GM19467 (cell line): ENCODE measurements at regions not wholly inside any gene's neighbourhood (a gene's known extent, or its start where the extent isn't known, plus 50 kb on each side); places are given as distances from the start of the nearest gene placed in this dataset.
"Not testable (repeated sequence)": the region's sequence is repeated elsewhere in the genome, so short reads cannot be mapped to it uniquely, and the experiment has no call there.

Experiments
- ATAC-seq: cut with Tn5 transposase; IDR thresholded peaks from one replicate; pipeline ENCODE4 v1.9.1; 2021; ENCODE audit warnings: mild to moderate bottlenecking, moderate library complexity; ENCODE audit not compliant: unreplicated experiment

DNA sequence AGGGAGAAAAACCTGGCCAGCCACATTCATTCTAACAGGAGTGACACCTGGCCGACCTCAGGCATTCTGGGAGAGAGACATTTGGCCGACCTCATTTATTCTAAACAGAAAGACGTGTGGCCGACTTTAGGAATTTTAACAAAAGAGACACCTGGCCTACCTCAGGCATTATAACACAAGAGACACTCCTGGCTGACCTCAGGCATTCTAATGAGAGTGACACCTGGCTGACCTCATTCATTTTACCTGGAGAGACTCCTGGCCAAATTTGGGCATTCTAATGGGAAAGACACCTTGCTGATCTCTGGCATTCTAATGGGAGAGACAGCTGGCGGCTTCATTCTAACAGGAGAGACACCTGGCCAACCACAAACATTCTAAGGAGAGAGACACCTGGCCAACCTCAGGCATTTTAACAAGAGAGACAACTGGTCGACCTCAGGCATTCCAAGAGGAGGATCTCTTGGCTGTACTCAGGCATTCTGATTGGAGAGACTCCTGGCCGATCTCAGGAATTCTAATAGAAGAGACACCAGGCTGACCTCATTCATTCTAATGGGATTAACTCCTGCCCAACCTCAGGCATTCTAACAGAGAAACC, 1353.9 kb downstream of the UQCRFS1 start:
- ATAC-seq = no peak

DNA sequence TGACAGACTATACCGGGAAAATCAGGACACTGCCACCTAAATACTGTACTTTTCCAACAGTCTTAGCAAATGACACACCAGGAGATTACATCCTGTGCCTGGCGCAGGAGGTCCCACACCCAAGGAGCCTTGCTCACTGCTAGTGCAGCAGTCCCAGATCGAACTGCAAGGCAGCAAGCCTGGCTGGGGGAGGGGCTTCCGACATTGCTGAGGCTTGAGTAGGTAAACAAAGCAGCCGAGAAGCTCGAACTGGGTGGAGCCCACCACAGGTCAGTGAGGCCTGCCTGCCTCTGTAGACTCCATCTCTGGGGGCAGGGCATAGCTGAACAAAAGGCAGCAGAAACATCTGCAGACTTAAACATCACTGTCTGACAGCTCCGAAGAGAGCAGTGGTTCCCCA, 1360.0 kb downstream of the UQCRFS1 start:
- ATAC-seq = not testable (repeated sequence)

DNA sequence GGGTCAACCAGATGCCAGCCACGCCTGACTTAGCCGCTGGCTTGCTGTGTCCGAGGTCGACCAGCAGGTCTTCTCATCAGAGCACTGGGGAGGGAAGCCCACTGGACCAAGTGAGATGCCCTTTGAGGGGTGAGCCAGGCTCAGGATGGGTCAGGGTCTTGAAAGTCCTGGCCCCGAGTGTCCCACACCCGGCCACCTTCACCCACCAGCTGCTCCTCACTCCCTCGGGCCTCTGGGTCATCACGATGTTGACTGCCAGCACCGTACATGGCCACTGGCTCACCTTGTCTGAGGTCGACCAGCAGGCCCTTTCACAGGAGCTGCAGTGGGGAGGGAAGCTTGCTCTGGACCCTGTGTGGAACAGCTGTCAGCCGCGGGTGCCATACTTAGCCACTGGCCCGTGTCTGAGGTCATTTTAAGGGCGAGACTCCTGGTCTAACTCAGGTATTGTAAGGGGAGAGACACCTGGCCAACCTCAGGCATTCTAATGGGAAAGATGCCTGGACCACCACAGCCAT, 1361.3 kb downstream of the UQCRFS1 start:
- no peak for ATAC-seq

DNA sequence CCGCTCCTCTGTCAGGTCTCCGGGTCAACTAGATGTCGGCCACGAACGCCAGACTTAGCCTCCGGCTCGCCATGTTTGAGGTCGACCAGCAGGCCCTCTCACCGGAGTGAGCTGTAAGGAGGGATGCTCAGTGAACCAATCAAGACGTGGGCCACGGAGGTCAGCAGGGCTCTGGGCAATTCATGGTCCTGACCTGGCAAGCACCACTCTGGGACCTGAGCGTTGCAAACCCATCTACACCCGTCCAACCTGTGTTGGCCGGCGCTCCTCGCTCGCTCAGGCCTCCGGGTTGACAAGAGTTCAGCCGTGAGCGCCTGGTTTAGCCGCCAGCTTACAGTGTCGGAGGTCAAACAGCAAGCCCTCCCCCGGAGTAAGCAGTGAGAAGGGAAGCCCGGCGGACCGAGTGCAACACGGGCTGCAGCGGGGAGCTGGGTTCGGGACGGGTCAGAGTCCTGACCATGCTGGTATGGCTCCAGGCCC, 1361.9 kb downstream of the UQCRFS1 start:
- ATAC-seq = no peak

DNA sequence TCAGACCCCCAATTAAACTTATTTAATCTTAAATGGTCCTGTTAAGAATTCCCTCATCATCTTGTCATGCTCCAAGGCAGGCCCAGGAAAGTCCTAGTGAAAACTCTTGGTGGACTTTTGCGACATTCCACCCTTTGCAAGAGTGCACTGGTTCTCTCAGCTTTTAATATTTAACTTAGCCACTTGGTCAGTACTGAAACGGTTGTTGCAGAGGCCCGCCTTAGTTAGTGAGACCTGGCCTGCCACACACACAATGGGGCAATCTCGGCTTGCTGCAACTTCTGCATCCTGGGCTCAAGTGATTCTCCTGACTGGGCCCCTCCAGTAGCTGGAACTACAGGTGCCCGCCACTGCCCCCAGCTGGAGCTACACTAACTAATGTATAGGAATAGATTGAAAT, 1366.0 kb downstream of the UQCRFS1 start:
- ATAC-seq = no peak

DNA sequence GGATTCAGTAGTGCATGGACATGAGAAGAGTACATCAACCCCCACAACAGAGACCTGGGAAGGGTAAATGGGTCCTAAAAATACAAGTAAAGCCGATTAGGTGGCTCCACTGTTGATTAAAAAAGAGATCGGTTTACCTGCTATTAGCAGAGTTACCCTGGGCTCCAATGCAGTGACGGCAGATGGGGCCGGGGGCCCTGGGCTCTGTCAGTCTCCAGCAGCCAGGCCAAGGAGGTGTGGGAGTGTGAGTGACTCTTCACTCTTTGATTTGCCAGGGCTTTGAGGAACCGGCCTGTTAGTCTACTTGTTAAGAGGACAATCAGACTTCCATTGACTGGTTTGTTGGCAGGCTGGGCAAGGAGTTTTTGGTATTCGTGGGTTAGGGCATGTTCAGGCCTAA, 1368.7 kb downstream of the UQCRFS1 start:
- ATAC-seq = no peak

DNA sequence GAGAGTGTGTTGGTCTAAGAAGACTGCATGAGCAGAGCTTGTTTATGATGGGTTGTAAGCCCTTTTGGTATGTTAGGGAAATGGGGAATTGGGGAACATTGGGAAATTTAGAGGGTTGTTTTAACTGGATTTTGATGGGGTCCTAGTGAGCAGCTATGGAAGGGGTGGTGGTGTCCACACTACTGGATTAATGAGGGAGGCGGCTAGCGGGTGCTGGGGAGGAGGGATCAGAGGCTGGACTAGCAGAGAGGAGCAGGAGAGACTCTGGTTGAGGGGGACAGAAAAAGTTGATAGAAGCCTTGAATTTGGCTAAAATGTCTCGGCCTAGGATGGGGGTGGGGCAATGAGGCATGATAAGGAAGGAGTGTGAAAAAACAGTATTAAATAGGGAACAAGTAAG, 1369.1 kb downstream of the UQCRFS1 start:
- no peak for ATAC-seq

DNA sequence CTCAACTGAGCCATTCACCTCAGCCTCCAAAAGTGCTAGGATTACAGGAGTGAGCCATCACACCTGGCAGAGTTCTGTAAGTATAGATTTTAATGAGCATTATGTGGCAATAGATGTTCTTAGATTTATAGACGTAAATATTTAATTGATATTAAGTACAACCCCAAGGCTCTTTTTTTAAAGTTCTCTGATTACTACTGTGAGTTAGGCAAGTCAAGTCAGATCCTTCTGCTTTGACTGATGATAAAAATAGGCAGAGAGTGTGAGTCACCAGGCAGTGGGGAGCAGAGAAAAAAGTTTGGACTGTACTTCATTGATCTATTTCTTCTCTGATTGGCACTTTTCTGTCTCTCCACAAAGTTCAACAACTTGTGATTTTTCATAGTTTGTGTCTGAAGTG, 1379.9 kb downstream of the UQCRFS1 start:
- no peak for ATAC-seq

DNA sequence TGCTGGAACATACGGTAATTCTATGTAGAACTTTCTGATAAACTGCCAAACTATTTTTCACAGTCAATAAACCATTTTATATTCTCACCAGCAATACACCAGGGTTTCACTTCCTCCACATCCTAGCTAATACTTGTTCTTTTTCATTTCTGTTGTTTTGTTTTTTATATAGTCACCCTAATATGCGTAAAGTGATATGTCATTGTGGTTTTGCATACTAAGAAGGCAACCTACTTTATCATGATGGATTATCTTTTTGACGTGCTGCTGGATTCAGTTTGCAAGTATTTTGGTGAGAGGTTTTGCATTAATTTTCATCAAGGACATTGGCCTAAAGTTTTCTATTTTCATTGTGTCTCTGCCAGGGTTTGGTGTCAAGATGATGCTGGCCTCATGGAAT, 1384.1 kb downstream of the UQCRFS1 start:
- no peak for ATAC-seq

DNA sequence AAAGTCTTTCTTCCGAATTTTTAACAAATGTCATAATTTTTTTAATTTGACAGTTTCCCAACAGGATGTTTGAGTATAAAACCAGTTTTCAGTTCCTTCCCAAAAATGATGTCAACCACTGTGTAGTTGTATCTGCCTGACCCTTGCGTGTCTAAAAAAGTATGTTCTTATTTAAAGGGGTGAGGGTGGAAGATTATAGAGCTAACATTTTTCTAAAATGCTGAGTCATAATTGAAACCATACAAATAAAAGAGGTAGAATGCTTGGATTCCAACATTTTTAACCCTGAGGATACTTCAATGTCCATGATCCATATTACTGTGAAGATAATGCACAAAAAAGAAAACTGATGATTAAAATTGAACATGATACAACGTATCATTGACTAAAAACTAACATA, 1388.8 kb downstream of the UQCRFS1 start:
- no peak for ATAC-seq

DNA sequence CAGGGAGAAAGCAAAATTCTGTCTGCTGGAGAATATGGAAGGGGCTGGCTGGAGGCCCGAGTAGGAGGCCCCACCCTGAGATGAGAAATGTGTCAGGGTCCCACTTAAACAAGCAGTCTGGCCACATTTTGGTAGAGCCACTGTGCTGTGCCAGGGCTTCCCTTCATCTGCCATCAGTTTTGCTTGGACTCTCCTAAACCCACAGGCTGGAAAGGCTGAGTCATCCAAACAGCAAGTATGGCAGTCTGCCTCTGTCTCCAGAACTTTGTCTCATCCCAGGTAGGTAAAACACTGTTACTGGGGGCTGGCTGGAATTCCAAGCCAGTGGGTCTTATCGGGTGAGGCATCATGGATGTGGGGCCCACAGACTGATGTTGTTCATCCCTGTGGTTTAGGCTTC, 1390.6 kb downstream of the UQCRFS1 start:
- no peak for ATAC-seq

DNA sequence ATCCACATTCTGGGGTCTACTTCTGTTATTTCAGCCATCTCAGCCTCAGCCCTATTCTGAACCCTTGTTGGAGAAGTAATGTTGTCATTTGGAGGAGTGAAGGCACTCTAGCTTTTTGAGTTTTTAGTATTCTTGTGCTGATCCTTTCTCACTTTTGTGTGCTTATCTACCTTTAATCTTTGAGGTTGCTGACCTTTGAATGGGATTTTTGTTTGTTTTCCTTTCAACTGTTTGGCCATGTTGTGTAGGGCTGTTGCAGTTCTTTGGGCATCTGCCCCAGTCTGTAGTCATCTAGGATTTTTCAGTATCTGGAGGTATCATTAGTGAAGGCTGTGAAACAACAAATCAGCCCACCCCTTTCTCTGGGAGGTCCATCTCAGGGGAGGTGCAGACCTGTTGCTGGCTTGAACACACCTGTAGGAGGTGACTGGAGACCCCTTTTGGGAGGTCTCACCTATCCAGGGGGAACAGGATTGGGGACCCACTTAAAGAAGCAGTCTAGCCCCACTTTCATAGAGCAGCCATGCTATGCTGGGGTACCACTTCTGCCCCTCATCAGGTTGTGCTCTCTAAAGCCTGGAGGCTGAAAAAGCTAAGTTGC, 1391.4 kb downstream of the UQCRFS1 start:
- no peak for ATAC-seq

DNA sequence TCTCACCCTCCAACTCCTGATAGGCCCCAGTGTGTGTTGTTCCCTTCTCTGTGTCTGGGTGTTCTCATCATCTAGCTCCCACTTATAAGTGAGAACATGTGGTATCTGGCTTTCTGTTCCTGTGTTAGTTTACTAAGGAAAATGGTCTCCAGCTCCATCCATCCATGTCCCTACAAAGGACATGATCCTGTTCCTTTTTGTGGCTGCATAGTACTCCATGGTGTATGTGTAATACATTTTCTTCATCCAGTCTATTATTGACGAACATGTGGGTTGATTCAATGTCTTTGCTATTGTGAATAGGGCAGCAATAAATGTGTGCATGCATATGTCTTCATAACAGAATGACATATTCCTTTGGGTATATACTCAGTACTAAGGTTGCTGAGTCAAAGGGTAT, 1397.0 kb downstream of the UQCRFS1 start:
- no peak for ATAC-seq

DNA sequence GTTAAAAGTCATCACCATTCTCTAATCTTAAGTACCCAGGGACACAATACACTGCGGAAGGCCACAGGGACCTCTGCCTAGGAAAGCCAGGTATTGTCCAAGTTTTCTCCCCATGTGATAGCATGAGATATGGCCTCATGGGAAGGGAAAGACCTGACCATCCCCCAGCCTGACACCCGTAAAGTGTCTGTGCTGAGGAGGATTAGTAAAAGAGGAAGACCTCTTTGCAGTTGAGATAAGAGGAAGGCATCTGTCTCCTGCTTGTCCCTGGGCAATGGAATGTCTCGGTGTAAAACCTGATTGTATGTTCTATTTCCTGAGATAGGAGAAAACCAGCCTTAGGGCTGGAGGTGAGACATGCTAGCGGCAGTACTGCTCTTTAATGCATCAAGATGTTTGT, 1398.1 kb downstream of the UQCRFS1 start:
- not testable (repeated sequence) for ATAC-seq

DNA sequence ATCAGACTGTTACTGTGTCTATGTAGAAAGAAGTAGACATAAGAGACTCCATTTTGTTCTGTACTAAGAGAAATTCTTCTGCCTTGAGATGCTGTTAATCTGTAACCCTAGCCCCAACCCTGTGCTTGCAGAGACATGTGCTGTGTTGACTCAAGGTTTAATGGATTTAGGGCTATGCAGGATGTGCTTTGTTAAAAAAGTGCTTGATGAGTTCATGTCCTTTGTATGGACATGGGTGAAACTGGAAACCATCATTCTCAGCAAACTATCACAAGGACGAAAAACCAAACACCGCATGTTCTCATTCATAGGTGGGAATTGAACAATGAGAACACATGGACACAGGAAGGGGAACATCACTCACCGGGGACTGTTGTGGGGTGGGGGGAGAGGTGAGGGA, 1398.7 kb downstream of the UQCRFS1 start:
- not testable (repeated sequence) for ATAC-seq

DNA sequence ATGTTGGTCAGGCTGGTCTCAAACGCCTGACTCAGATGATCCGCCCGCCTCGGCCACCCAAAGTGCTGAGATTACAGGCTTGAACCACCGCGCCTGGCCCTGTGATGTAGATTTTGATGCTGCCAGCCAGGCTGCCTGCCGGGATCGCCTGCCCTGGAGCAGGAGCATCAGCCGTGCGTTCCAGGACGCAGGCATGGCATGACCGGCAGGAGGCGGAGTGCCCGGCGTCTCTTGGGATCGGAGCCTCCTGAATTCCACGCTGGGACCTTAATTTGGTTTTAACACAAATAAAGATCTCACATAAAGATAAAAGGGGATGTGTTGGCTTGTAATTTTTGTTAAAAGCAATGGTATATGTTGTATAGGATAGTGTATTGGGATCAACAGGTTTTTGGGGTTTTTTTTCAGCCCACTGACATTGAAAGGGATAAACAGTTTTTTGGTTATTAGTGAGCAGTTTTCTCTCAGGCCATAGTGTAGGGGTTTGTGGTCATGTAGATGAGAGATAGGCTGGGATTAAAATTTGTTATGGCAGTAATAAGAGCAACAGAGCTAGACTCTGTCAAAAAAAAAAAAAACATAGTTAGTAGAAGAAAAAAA, 1406.4 kb downstream of the UQCRFS1 start:
- ATAC-seq = no peak

DNA sequence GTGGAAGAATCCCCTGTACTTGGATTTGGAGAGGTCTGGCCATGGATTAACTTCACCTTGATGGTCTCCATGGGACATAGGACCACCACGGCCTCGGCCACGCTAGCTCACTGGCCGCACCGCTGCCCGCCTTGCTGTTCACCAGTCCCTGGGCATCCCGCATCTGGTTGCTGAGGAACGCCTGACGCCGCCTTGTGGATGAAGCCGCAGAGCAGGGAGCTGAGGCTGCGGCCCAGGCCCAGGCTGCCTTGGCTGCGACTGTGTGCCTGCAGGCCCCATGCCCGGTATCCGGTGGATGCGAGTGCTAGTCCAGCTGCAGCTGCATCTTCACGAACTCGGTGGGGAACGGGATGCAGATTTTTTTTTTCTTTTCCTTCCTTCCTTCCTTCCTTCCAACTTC, 1407.1 kb downstream of the UQCRFS1 start:
- no peak for ATAC-seq

DNA sequence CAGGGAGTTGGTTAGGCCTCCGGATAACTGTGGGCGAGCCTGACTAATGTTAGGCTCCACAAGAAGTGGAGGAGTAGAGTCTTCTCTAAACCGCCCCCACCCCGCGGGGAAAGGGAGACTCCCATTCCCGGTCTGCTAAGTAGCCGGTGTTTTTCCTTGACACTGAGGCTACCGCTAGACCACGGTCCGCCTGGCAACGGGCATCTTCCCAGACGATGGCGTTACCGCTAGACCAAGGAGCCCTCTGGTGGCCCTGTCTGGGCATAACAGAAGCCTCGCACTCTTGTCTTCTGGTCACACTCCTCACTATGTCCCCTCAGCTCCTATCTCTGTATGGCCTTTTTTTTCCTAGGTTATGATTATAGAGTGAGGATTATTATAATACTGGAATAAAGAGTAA, 1410.7 kb downstream of the UQCRFS1 start:
- not testable (repeated sequence) for ATAC-seq

DNA sequence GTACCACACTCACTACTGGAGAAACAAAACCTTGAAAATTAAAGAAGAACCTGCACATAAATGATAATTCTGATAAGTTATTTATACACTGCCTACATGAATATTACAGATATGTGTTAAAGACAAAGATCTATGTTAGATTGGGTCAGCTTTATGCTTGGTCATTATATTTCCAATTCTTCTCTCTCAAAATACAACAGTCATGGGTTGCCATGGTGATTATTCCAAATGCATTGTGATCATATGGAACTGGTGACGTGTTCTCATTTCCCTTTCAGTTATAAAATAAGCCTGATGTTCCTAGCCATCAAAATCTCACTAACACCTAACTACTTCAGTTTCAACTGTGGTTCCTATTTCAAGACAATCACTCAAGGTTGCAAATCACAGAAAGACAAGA, 1416.4 kb downstream of the UQCRFS1 start:
- no peak for ATAC-seq

DNA sequence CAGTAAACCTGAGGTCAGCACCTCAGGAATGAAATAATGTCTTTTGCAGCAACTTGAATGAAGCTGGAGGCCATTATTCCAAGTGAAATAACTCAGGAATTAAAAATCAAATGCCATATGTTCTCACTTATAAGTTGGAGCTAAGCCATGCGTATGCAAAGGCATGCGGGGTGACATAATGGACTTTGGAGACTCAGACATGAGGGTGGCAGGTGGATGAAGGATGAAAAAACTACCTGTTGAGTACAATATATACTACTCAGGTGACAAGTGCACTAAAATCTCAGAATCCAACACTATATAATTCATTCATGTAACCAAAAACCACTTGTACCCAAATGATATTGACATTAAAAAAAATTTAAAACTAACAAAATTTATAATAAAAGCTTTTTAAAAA, 1416.9 kb downstream of the UQCRFS1 start:
- no peak for ATAC-seq

DNA sequence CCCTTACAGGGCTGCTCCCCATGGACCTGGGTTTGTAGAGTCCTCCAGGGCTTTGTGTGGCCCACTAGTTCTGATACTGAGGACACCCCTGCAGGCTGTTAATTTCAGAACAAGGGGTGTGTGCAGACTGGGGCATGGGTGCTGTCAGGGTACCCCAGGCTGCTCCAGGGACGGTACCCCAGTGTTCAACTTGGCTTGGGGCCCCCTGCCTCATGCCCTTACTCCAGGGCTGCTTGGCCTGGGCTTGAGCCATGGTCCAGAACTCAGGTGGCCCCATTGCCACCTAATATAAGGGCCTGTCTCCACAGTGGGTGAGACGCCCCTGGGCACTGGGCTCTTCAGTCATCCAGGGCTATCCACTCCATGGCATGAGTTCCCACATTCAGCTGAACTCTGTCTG, 1417.6 kb downstream of the UQCRFS1 start:
- no peak for ATAC-seq

DNA sequence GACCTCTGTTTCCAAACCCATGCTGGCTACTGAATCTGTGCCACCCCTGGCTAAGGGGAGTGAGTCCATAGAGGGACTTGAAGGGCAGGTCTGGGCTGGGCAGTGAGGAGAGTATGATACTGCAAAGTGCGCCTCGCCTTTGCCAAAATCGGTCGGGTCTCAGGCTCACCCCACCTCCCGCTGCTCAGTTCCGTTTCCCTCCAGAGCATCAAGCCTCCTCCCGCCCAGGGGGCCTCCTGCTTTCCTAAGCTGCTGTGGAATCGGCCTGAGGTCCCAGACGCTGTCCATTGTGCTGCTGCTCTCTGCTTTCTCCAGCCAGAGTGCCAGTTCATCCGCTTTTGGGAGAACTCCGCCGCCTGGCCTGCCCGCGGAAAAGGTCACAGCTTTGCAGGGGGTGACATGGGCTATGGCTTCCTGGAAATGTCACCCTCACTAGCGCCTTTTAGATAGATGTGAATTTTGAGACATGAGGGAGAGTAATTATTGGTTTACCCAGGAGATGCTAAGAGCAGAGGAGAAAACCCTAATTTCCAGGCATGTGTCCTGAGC, 1418.4 kb downstream of the UQCRFS1 start:
- peak; percentile 2 for ATAC-seq
